DOHH2 (cell line): ENCODE measurements at regions not wholly inside any gene's neighbourhood (a gene's known extent, or its start where the extent isn't known, plus 50 kb on each side); places are given as distances from the start of the nearest gene placed in this dataset.

Experiments
- EZH2phosphoT487 ChIP-seq: fragments of 200-600 bp; sonication (generic); IDR thresholded peaks from 2 replicates; pipeline ENCODE4 v1.6.1; 2017; ENCODE audit warnings: borderline replicate concordance, mild to moderate bottlenecking, antibody characterized with exemption, low read length, moderate library complexity, mixed read lengths
- TF ChIP-seq, protein P1 (sequence below): fragments of 200-600 bp; sonication (generic); IDR thresholded peaks from one replicate; pipeline ENCODE4 v1.5.1; 2014; ENCODE audit warnings: antibody characterized with exemption, mild to moderate bottlenecking, low read depth, low read length; ENCODE audit not compliant: poor library complexity, severe bottlenecking

DNA sequence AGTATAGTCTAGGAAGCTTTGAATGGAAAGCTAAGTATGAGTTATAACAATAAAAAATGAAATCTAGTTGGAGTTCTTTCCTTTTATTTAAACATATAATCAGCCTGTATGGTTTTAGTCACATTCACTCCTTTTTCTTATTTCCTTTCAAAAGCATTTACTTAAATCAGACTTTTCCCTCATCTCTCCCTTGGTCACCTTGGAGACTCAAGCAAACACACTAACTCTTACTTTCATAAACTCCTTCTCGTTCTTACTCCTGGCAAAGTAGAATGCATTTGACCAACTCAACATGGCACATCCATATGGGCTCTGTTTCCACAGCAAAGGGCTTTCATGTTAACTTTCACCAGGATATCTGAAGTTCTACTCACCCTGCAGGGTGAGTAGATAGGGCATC lies 400.0 kb downstream of the LMO7 start:
- TF ChIP-seq, protein P1, sequence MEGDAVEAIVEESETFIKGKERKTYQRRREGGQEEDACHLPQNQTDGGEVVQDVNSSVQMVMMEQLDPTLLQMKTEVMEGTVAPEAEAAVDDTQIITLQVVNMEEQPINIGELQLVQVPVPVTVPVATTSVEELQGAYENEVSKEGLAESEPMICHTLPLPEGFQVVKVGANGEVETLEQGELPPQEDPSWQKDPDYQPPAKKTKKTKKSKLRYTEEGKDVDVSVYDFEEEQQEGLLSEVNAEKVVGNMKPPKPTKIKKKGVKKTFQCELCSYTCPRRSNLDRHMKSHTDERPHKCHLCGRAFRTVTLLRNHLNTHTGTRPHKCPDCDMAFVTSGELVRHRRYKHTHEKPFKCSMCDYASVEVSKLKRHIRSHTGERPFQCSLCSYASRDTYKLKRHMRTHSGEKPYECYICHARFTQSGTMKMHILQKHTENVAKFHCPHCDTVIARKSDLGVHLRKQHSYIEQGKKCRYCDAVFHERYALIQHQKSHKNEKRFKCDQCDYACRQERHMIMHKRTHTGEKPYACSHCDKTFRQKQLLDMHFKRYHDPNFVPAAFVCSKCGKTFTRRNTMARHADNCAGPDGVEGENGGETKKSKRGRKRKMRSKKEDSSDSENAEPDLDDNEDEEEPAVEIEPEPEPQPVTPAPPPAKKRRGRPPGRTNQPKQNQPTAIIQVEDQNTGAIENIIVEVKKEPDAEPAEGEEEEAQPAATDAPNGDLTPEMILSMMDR: no peak
- no peak for TF ChIP-seq EZH2phosphoT487
